Hematopoietic multipotent progenitor cell treated with erythropoietin and hydrocortisone succinate and interleukin-3 and kit ligand, for 4 days (in vitro differentiated cells): ENCODE measurements at regions not wholly inside any gene's neighbourhood (a gene's known extent, or its start where the extent isn't known, plus 50 kb on each side); places are given as distances from the start of the nearest gene placed in this dataset.

ENCODE experiments used
- DNase-seq: peaks from one replicate; pipeline ENCODE4 v3.0.0-alpha.2; 2015

- DNase-seq: no peak
Measured at GRCh38 chr6:43997345-43997677, 129.9 kb downstream of the MRPL14 start.

GRCh38 chr6:43996618-43997344 is 130.5 kb downstream of the MRPL14 start:
- no peak for DNase-seq

- no peak for DNase-seq
Measured at GRCh38 chr6:43995137-43995536, 132.1 kb downstream of the MRPL14 start.

- no peak for DNase-seq
Measured at GRCh38 chr6:43993881-43994523, 133.2 kb downstream of the MRPL14 start.

GRCh38 chr6:43992783-43993644 is 134.2 kb downstream of the MRPL14 start:
- no peak for DNase-seq

- DNase-seq: no peak
Measured at GRCh38 chr6:43992126-43992663, 135.1 kb downstream of the MRPL14 start.

- peak; percentile 46 for DNase-seq
Measured at GRCh38 chr6:43990627-43991619, 136.3 kb downstream of the MRPL14 start.

- DNase-seq: no peak
Measured at GRCh38 chr6:43990275-43990626, 137.0 kb downstream of the MRPL14 start.

GRCh38 chr6:43989581-43990146 is 137.6 kb downstream of the MRPL14 start:
- DNase-seq: no peak

GRCh38 chr6:43988801-43989200 is 138.5 kb downstream of the MRPL14 start:
- DNase-seq: no peak

GRCh38 chr6:43987838-43988439 is 139.3 kb downstream of the MRPL14 start:
- no peak for DNase-seq

- peak; percentile 88 for DNase-seq
Measured at GRCh38 chr6:43986177-43986825, 141.0 kb downstream of the MRPL14 start.

GRCh38 chr6:43985329-43985728 is 141.9 kb downstream of the MRPL14 start:
- no peak for DNase-seq

- DNase-seq: no peak
Measured at GRCh38 chr6:43984442-43985321, 142.6 kb downstream of the MRPL14 start.

GRCh38 chr6:43983632-43984031 is 143.6 kb downstream of the MRPL14 start:
- DNase-seq: no peak

GRCh38 chr6:43983191-43983590 is 144.1 kb downstream of the MRPL14 start:
- no peak for DNase-seq

- DNase-seq: no peak
Measured at GRCh38 chr6:43982084-43982625, 145.1 kb downstream of the MRPL14 start.

- no peak for DNase-seq
Measured at GRCh38 chr6:43981363-43981990, 145.8 kb downstream of the MRPL14 start.
